Uterus (tissue), 2 donors: ENCODE measurements at regions not wholly inside any gene's neighbourhood (a gene's known extent, or its start where the extent isn't known, plus 50 kb on each side); places are given as distances from the start of the nearest gene placed in this dataset.

ENCODE experiments used
- POLR2A ChIP-seq, 2 donors: fragments of 450-650 bp; IDR thresholded peaks; one replicate each; pipeline ENCODE4 v1.6.1; 2016; ENCODE audit warnings: antibody characterized with exemption in 2 of 2, mild to moderate bottlenecking in 1 of 2, moderate library complexity in 1 of 2
- TF ChIP-seq, protein P1 (sequence below), 4 experiments: fragments of 200-600 bp in 2 of 4; fragments of 450-650 bp in 2 of 4; sonication (generic) in 2 of 4; IDR thresholded peaks; one replicate each; pipeline ENCODE4 v1.5.1; 2016 to 2019; ENCODE audit warnings: antibody characterized with exemption in 4 of 4, mild to moderate bottlenecking in 2 of 4, moderate library complexity in 1 of 4

DNA sequence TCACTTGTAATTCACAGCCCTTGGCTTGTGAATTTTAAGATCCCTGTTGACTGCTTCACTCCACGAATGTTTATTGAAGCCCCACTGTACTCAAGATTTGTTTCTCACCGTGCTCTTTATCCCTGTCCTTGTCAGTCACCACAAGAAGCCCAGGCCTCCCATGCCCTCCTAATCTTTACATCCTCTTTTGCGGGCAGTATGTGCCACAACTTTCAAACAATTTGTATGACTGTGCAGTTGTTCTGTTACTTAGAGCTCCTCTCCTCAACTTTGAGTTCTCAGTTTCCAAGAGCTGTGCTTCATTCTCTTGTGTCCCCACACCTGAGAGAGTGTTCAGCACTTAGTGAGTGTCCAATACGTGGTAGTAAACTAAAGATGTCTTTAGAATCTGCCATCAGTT is 467.7 kb downstream of the NKX6-1 start:
- TF ChIP-seq, protein P1, sequence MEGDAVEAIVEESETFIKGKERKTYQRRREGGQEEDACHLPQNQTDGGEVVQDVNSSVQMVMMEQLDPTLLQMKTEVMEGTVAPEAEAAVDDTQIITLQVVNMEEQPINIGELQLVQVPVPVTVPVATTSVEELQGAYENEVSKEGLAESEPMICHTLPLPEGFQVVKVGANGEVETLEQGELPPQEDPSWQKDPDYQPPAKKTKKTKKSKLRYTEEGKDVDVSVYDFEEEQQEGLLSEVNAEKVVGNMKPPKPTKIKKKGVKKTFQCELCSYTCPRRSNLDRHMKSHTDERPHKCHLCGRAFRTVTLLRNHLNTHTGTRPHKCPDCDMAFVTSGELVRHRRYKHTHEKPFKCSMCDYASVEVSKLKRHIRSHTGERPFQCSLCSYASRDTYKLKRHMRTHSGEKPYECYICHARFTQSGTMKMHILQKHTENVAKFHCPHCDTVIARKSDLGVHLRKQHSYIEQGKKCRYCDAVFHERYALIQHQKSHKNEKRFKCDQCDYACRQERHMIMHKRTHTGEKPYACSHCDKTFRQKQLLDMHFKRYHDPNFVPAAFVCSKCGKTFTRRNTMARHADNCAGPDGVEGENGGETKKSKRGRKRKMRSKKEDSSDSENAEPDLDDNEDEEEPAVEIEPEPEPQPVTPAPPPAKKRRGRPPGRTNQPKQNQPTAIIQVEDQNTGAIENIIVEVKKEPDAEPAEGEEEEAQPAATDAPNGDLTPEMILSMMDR (IDR thresholded peaks at IDR 0.05), result no peak
- no peak for TF ChIP-seq POLR2A (IDR thresholded peaks at IDR 0.05)
